Adrenal gland (tissue), 5 donors: ENCODE measurements at regions not wholly inside any gene's neighbourhood (a gene's known extent, or its start where the extent isn't known, plus 50 kb on each side); places are given as distances from the start of the nearest gene placed in this dataset.

ENCODE experiments used
- CTCF ChIP-seq, 6 experiments: fragments of 450-650 bp in 4 of 6; fragments of 200-600 bp in 2 of 6; sonication (generic) in 1 of 6; IDR thresholded peaks; 1 replicate in 5 of 6; 2 replicates in 1 of 6; pipeline versions ENCODE4 v1.5.1 to v1.8.0; 2016 to 2021; ENCODE audit warnings: antibody characterized with exemption in 6 of 6, mild to moderate bottlenecking in 2 of 6, moderate library complexity in 1 of 6
- POLR2A ChIP-seq, 2 donors: fragments of 450-650 bp; IDR thresholded peaks; one replicate each; pipeline ENCODE4 v1.6.1; 2017; ENCODE audit warnings: antibody characterized with exemption in 2 of 2, mild to moderate bottlenecking in 2 of 2, moderate library complexity in 1 of 2
- donor health status: DM: no; HTN: no; CAD: no.

- TF ChIP-seq POLR2A (IDR thresholded peaks at IDR 0.05) (no peak), CTCF (IDR thresholded peaks at IDR 0.05) (no peak)
Measured at GRCh38 chr18:22093731-22094357, 75.5 kb upstream of the GATA6 start.
